SW 1271 (cell line): ENCODE measurements at regions not wholly inside any gene's neighbourhood (a gene's known extent, or its start where the extent isn't known, plus 50 kb on each side); places are given as distances from the start of the nearest gene placed in this dataset.

Source experiments
- DNase-seq, 2 experiments: peaks; one replicate each; lab custom pipeline; 2025; lab: John Stamatoyannopoulos, UW

DNA sequence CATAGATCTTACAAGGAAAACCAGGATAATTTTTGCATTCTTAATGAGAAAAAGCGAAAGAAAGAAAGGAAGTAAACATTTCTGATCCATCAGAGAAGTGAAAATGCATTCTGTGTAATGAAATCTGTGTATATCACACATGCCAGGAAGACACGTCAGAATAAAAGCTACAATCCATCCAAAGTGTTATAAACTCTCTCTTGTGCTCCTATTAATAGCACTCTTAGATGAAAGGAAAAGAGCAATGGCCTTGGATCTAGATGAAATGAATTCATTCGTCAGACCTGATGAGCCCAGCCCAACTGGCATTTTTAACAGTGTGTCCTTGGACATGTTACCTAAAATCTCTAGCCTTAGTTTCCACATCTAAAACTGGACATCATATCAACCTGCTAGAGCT, 885.5 kb downstream of the CDH11 start:
- DNase-seq: no peak

DNA sequence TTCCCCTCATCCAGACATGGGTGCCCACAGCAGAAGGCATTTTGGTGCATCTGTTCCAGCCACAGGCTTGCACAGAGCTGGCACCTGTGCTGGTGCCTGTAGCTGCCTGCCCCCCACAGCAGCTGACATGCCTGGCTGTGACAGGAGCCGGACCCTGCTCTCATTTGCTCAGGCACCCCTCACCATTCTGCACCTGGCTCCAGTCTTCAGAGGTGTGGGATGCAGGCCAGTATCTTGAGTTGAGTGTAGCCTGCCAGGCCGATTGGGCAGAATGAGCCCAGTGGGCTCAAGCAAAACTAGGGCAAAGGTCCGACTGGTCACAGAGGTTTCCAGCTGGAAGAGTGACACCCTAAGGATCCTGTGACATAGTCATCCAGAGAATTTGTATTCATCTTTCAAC, 887.7 kb downstream of the CDH11 start:
- no peak for DNase-seq

DNA sequence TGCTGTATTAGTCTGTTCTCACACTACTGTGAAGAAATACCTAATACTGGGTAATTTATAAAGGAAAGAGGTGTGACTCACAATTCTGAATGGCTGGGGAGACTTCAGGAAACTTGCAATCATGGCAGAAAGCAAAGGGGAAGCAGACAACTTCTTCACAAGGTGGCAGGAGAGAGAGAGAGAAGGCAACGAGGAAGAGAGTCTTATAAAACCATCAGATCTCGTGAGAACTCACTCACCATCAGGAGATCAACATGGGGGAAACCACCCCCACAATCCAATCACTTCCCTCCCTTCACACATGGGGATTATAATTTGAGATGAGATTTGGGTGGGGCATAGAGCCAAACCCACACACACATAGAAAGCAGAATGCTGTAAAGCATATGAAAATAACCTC, 896.2 kb downstream of the CDH11 start:
- DNase-seq: no peak

DNA sequence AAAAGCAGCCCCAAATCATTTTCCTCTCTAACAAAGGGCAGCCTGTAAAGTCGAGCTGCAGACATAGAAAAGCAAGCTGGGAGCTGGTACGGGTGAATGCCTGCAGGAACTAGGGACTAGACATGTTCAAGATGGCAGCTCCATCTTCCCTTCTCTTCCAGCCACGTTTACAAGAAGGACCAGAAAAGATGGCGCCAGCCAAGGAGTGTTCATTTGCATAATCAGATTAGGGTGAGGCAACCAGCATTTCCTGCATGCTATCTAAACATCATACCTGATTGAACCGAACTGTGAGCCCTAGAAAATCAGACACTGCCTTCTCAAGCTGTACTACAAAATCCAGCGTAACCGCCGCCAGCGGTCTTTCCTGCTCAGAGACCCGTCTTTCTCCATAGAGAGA, 896.8 kb downstream of the CDH11 start:
- no peak for DNase-seq

DNA sequence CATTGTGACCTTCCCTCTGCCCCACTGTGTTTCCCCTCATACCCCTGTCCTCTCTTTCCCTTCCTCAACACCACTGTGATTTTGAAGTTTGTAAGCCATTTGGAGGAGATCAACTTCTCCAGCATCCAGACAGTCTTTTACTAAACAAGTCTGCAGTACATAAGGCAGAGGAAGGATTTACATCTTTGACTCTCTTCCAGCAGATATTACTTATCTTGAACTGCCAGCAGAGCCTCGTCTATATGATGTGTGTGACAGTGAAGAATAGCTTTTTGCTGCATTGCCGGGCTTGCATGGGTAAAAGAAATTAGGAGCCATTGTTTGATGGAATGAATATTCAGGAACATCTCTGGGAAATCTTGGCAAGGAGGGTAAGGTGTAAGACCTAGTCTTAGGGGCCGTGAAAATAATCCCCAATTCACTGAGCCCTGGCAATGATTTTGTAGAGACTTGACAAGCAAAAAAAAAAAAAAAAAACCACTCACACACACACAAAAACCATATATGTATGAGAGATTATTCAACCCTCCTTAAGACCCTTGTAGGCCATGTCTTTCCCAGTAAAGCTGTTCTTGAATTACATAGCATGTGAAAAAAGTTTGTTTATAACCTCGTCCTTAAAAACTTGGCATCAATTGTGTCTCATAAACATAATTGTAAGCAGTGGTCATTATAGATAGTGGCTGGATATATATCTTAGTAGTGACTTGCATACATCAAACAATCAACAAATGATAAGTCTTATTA, 903.9 kb downstream of the CDH11 start:
- DNase-seq: no peak

DNA sequence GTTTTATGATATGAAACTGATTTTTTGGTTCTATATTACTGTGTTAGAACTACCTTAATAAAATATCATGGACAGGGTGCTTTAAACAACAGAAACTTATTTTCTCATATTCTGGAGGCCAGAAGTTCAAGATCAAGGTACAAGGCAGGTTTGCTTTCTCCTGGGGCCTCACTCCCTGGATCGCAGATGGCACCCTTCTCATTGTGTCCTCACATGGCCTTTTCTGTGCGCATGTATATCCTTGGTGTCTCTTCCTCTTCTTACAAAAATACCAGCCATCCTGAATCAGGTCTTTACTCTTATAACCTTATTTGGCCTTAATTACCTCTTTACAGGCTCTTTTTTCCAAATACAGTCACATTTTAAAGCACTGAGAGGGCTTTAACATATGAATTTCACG, 906.1 kb downstream of the CDH11 start:
- DNase-seq: no peak

DNA sequence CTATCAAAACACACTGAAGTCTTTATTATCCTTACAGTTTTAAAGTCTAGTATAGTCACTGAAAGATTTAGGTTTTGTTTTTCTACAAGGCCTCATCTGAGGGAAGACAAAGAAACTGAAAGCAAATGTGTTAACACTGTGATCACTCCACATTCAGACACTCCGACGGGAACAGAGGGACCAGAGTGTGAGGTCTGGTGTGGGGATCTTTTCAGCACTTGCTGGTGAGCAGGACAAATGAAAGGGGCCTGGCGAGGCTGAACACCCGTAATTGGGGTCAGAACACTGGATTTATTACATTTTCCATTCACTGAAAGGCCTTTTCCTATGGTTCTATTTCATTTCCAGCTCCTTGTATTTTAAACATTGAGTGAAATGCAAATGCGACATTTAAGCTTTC, 910.5 kb downstream of the CDH11 start:
- no peak for DNase-seq

DNA sequence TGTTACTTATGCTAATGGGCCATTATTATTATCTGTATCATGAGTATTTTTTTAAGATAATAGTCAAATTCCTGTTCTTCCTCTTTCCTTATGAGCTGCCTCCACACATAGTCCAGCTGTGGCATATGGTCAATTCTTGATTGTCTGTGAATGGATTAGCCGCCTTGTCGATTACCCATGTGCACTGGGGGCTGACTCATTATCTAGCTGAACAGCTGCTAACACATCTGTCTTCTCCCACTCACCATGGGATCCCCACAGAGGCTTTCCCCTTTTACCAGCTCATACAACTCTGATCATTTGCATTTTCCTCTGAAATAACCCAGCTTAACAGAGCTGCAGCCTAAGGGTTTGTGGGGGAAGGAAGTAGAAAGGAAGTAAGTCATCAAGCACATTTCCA, 915.0 kb downstream of the CDH11 start:
- no peak for DNase-seq

DNA sequence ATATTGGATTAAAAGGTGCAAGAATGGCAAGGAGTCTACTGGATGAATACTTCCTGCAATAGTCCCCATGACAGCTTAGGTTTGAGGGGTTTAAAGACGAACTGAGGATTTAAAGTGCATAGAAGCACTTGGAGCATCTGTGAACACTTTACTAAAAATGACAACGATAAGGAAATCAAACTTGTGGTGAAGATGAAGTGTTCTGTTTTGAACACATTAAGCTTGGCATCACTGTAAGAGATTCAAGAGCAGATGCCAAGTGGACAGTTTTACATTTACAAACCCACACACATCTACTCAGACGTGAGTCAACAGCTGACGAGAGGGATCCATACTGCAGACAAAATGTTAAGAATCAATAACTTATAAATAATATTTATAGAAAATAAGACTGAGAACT, 918.7 kb downstream of the CDH11 start:
- DNase-seq: no peak

DNA sequence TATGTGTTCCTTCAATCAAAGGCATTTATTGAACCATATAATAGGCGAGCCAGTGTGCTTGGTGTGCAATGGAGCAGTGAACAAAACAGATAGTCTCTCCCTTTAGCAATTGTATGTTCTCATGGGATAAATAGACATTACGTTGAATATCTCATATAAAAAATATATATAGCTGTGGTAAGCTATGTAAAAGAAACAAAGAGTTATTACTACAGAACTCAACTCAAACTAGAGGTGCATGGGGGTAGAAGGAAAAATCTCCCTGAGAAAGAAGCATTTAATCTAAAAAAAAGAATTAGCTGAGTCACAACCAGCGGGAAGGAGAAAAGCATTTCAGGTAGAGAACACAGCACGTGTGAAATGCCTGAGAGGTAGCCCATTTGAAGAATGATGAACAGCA, 919.3 kb downstream of the CDH11 start:
- no peak for DNase-seq

DNA sequence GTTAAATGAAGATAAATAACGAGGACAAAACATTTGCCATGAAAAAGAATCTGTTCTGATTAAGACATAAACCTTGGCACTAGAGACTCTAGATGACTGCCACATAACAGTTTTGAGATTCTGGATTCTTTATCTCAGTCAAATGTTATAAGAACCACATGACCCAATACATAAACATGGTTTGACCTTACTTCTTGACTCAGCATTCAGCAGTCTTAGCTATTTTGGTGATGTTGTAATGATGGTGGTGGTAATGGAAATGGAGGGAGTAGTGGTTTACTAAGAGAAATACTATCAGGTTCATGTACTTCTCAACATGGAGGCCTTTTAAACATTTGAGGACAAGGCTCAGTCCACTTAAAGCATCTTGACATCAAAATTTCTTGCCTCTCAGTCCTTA, 925.4 kb downstream of the CDH11 start:
- DNase-seq: no peak

DNA sequence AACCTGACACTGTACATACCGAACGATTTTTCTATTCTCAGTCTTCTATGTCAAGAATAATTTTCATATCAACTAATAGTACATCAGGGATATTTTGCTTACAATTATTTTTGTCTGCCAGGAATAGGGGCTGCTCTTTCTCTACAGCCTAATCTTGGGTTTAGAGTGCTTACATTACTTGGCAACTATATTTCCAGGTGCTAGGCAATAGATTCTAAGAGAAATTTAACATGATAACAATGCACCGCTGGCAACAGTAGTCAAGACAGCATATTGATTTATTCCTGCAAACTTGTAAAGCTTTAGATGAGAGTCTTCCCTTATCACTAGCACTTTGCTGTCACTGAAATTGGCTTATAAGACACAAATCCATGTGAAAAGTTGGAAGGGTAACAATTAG, 935.9 kb downstream of the CDH11 start:
- DNase-seq: no peak

DNA sequence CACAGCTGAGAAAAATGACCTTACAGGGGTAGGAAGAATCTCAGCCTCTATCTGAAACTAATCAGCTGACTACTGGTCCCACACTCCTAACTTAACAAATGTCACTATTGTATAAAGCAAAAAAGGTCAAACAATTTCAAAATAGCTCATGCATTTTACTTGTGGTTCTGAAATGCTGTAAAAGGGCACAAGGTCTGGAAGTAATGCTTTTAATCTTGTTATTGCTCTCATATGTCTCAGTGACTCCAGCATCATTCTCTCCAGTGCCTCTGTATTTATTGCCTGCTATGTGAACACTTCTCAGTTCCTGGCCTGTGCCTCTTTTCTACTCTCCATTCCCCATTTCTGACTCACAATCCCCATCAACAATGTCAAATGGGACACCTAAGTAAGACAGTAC, 937.7 kb downstream of the CDH11 start:
- DNase-seq: no peak

DNA sequence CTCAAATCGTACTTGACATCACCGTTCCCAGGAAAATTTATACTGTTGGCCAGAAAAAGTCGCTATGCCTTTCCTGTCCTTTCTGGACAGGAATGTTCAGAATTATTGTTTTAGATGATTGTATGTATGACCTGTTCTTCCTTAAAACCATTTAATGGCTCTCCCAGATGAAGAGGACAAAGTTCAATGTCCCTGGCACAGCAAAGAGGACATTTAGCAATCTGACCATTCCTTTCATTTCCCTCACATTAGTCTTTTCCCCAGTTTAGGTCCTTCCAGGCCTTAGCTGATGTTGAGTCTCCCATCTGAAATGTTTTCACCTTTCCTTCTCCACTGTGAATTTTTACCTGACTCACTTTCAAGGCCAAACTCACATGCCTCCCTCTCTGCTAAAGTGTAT, 938.9 kb downstream of the CDH11 start:
- DNase-seq: no peak

DNA sequence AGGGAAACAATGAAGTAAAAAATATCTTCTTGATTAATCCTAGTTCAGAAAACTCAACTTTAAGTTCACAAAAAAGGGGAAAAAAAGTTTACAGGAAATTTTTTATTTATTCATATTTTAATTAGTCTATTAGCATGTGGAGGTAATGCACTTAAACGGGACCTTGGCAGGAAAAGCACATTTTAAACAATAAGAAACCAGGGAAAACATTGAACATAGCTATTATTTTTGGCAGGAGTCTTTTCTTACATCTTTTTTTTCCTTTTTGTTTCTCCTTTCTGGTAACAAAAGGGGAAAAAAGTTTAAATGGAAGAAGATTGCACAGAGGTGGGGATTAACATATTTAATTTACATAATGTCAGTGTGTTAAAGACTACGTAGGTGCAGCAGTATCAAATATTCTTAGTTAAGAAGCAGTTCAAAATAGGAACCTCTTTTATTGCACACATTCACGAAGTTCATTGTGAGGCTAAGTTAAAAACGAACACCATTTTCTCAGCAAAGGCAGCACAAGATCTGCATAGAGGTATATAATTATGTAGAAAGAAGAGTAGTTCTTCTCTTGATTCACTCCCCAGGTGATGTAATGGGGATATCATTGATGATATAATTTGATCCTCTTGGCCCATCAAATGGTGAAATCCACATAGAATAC, 940.5 kb downstream of the CDH11 start:
- no peak for DNase-seq

DNA sequence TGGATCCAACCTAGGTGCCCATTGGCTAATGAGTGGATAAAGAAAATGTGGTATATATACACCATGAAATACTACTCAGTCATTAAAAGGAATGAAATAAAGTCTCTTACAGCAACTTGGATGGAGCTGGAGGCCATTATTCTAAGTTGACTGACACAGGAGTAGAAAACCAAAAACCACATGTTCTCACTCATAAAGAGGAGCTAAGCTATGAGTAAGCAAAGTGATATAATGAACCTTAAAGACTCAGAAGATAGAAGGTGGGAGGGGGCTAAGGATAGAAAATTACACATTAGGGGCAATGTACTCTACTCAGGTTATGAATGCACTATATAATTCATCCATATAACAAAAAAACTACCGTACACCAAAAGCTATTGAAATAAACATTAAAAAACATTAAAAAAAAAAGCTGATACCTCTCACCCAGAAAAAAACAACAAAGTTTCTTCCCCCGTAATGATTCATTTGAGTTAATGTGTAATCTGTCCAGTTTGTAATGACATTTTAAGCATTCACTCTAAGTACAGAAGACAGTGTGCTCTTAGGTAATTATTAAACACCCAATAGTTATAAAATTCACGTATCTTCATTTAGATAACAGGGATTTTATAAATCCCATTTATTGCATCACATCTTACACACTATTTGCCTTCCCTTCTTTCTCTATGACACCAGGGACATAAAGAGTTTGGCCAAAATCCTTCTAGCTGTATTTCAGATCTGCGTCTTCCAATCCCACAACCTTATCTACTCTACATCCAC, 941.5 kb downstream of the CDH11 start:
- no peak for DNase-seq

DNA sequence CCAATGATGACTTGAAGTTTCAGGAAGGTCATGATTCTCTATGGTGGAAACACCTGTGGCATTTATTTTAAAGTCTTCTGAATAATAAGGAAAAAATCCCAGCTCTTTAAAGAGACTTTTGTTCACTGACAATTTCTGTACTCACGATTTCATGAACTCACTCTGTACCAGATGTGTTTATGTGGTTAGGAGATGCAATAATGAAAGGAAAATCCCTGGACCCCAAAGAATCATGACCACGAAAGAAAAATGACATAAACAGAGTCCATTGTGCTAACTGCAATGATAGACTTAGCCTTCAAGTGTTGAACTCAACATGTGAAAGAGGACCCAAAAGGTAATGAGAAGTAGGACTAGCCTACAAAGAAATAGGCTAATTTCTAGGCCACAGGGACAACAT, 947.5 kb downstream of the CDH11 start:
- DNase-seq: no peak

DNA sequence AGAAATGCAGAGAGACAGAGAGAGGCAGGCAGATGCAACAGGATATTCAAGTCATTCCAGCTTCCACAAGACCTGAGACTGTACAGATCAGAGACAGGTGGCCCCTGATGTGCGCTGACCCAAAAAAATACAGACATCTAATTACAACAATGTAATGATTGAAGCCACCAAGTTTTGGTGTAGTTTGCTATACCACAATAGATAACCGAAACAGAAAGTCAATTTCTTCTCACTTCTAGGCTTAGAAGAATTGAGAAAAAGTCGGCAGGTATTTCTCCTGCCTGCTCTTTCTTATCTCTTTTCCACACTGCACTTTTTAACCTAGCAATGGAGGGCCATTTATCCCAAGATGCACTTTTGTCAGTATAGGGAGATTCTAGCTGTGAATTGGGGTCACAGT, 949.2 kb downstream of the CDH11 start:
- DNase-seq: no peak

DNA sequence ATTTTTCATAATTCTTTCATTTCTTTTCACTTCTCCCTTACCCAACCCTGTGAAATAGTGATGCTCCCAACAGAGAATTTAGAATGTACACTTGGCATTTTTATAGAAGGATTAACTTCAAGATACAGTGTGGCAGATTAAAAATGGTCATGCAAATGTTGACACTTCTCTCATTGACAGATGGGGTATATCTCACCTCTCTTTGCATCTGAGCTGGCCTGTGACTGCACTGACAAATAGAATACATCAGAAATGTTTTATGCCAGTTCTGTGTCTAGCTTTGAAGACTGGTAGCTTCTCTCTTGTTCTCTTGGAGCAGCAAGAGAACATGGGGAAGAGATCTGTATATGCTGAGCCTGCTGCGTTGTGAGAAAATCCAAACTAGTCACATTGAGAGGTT, 949.6 kb downstream of the CDH11 start:
- DNase-seq: no peak

DNA sequence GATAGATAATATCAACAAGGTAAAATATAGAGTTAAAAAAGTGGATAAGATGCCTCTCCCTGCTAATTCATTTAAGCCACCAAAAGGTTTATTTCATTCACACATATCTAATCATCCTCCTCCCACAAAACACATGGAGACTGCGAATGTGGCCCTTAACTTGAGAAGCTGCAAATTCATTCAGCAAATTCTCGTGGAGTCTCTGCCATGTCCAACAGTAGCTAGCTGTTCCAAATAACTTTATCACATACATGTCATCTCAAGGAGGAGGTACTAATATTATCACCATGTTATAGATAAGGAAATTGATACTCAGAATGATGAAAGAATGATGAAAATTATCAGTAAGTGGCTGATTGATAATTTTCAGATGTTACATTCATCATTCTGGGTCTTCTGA, 950.2 kb downstream of the CDH11 start:
- DNase-seq: no peak

DNA sequence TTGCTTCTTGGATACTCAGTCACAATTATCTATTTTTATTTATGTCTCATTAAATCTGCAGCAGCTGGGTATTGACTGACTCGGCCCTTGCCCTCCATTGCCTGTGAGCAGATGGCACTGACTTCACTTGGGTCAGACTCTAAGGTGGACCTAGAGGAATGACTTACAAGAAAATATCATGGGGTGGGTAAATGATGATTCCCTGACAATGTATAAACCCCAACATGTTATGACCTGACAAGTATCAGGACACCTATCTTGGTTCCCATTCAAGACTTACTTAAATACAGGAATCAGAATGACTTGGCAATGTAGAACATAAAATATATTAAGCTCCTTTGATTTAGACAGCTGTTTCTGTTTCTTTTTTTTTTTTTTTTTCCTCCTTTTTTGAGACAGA, 953.5 kb downstream of the CDH11 start:
- DNase-seq: no peak

DNA sequence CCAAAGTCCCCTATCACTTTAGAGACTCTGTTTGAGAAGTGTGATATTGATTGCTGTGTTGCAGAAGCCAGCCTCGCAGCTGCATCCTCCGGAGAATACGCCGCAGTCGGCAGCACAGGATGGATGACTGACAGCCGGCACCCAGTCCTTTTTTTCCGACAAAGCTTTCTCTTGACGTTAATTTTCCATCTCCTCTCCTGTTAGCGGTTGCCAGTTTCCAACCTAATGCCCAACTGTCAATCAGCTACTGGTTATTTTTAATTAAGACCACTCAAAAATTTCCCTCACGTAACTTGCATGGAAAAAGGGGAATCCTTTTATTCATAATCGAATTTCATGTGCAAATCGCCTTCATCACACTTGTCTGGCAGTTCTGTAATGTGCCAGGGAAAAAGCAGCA, 953.9 kb downstream of the CDH11 start:
- DNase-seq: no peak

DNA sequence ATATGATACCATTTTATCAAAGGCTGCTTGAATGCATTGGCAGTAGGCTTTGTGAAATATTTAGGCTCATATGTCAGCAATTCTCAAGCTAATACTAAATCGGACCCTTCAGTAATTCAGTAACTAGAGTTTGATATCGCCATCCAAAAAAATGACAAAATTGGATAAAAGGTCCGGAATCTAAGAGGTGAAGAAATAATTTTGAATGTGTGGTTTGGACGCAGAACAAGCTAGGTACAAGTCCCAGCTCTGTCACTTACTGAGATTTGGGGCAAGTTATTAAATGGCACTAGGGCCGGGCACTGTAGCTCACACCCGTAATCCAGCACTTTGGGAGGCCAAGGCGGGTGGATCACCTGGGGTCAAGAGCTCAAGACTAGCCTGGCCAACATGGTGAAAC, 956.5 kb downstream of the CDH11 start:
- no peak for DNase-seq
